Fibroblast of gingiva (primary cell): ENCODE measurements at regions not wholly inside any gene's neighbourhood (a gene's known extent, or its start where the extent isn't known, plus 50 kb on each side); places are given as distances from the start of the nearest gene placed in this dataset.
A peak's percentile ranks its signal among the peaks of the same experiment; 100 is the strongest.

Experiments
- DNase-seq: peaks from one replicate; pipeline ENCODE4 v3.0.0-alpha.2; 2011; ENCODE audit warnings: low read depth

GRCh38 chr18:24791751-24792545 is 331.5 kb downstream of the HRH4 start:
- DNase-seq, result no peak

DNA sequence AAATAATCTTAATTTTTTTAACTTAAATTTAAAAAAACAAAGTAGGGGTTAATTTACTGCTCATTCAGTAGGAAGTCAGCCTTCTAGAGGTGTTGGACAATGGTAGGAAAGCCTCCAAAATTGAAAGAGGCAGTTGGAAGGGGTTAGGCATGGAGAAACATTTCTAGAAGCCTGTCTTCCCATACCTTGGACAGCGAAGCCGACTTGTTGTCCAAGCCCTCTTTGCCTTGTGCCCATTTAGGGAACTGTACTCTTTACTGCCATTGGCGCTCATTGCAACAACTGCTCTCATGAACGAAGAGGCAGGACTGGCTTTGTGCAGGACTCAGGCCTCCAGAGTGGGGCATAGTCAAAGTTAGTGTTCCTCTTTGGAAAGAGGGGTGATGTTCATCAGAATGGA is 333.3 kb downstream of the HRH4 start:
- no peak for DNase-seq

DNA sequence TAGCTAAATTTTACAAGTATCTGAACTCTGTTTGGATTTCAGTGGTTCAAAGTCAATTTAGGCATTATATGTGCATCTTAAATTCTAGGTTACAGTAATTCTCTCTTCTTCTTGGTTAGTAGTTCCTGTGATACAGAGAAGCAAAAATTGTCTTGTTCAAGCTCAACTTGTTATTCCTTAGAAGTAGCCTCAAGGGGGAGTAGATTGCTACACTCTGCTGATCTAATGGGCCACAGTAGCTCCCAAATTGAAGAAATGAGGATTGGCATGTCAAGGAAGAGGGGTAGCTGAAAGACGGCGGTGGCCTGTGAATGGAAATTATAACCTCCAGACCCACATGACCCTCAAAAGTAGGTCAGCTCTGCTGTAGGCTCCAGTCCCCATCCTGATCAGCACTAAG is 334.7 kb downstream of the HRH4 start:
- DNase-seq, result no peak

GRCh38 chr18:24797981-24798380 is 337.5 kb downstream of the HRH4 start:
- DNase-seq, result no peak

- DNase-seq, result no peak
These were observed 338.7 kb downstream of the HRH4 start for GRCh38 chr18:24799176-24799575.

GRCh38 chr18:24799720-24800119 is 339.3 kb downstream of the HRH4 start:
- DNase-seq, result no peak

GRCh38 chr18:24801001-24801400 is 340.6 kb downstream of the HRH4 start:
- no peak for DNase-seq

- no peak for DNase-seq
These were observed 342.0 kb downstream of the HRH4 start for GRCh38 chr18:24802456-24802855.

DNA sequence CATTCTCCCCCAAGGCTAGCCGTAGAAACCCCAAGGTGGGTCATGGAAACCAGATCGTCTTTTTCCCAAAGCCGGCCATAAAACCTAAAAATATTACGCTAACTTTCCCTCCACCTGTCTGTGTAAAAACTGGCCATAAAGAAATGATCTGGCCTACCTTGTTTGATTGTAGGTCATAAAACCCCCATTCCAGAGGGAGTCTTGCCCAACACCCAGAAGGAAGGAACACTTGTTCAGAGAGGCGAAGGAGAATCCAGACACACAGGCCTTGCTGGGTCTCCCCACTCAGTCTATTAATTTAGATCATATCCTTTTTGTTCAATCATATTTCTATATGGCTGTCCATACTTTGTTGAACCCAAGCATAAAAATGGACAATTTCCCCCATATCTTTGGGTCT is 344.7 kb downstream of the HRH4 start:
- no peak for DNase-seq

GRCh38 chr18:24809173-24809950 is 348.9 kb downstream of the HRH4 start:
- DNase-seq, result no peak

DNA sequence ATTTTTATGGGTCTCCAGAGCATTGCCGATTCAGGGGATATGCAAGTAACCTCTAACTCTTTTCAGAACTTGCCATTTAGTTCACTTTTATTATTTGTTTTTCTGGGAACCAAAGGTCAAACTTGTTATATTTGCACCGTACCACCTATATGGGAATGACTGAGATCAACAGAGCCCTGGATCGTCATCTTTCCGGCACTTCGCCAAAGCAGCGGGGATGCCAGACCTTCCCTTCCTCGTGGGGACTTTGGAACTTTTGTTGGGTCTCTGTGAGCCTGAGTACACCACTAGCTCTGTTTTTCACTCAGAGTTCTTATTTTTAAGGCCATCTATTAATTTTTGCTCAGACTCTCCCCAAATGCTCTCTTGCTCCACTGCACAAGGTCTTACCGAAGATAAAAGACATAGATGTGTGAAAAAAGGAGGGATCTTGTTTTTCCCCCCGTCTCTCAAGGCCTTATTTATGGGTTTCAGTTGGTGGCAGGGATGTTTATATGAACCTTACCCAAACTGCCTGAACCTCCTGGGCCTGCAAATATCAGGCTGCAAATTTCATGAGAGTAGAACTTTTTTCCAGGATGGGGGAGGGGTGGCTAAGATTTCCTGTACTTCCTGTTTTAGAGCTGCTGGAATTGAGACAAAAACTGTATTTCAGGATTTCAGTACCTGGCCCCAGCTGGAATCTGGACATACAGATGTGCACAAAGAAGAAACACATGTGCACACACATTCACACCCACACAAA is 350.3 kb downstream of the HRH4 start:
- no peak for DNase-seq

DNA sequence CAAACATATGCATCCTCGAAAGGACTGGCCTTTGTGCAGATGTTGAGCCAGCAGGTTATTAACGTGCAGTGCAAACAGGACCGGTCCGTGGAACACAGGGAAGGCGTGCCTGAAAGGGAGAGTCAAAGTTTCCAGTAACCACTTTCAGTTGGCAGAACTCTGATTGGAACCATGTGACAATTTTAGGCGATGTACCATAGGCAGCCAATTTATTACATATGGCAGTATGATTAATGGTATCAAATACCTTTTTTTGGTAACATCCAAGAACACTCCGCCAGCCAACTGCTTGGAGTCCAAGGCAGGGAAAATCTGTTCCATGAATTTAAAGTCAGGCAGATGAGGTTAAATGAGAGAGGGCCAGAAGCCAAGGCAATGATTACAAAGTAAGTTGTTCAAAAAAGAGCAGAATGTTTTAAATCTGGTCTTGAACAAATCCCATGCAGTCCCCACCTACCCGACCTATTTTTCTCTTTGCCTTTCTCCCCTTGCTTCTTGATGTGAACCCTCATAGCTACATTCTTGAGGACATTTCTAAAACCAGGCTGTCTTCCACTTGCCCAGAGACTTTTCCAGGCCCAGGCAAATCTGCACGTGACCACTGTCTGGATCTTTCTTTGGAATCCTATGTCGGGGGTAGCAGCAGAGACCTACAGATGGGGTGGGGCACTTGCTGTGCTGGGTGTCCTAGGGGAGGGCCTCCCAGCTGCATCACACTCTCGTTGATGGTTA is 351.7 kb downstream of the HRH4 start:
- DNase-seq, result peak; percentile 41

DNA sequence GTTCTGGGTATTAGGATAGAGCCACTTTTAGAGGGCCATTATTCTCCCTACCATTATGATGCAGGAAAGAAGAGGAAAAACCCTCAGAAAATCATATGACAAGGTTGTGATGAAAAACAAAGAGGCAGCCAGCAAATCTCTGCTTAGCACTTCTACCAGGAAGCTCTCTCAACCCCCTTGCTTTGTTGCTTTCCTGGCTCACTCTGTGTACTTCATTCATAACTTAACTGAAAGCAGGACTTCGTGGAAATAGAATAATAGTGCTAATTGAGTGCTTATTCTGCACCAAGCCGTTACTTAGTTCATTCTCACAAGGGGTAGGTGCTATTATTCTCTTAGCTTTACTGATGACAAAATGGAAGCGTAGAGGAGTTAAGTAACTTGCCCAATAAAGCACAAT is 354.1 kb downstream of the HRH4 start:
- no peak for DNase-seq

- DNase-seq, result no peak
These were observed 356.7 kb downstream of the HRH4 start for GRCh38 chr18:24817150-24817549.

- no peak for DNase-seq
These were observed 357.3 kb downstream of the HRH4 start for GRCh38 chr18:24817587-24818371.

- no peak for DNase-seq
These were observed 358.0 kb downstream of the HRH4 start for GRCh38 chr18:24818441-24818840.

- no peak for DNase-seq
These were observed 358.9 kb downstream of the HRH4 start for GRCh38 chr18:24819141-24819890.

GRCh38 chr18:24825397-24825796 is 365.0 kb downstream of the HRH4 start:
- DNase-seq, result no peak

DNA sequence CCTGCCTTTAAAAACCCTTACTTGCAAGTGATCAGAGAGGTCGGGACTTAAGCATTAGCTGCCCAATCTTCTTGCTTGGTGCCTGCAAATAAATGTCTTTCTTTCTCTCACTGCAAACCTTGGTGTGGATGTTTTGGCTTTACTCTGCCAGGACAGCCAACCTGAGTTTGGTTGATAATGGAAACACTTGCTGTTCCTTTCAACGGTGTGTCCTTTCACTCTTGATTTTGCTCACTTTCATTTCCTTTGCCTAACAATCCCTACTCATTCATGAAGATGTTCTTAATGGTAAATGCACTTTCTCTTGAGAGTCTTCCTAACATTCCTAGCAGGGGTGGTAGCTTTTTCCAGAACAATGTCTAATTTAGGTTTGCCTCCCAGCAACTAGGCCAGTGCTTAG is 366.2 kb downstream of the HRH4 start:
- no peak for DNase-seq

DNA sequence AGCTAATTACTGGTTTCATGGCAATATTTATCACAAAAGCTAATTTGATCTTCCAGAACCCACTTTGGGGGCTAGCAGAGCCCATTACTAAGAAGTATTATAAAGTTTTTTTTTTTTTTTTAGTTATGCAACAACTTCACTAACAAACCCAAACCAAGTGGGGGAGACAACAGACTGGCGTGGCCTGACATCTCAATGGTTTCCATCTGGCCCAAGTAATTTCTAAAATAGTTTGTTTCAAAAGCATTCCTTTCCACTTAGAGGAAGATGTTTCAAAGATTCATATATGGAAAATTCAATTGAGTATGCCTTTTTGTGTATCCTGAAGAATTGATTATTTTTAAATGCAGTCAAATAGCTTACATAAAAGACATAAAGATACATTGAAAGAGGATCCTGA is 367.1 kb downstream of the HRH4 start:
- peak; percentile 5 for DNase-seq

DNA sequence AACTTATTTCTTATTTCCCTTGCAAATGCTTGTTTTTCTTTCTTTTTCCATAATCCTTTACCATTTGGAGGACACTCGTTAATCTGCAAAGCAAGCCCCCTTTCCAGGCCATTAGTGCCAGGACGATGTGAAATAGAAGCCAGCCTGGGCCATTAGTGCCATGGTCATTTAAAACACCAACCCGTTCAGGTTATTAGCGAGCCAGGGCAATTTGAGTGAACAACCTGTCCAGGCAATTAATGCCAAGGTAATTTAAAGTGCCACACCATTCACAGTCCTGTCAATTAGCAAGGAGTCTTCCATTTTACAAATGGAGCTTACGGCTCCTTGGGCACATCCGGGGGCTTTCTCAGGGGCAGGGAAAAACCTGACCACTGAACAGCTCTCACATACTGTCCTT is 370.6 kb downstream of the HRH4 start:
- DNase-seq, result no peak
